ENCODE measurements at regions not wholly inside any gene's neighbourhood (a gene's known extent, or its start where the extent isn't known, plus 50 kb on each side); places are given as distances from the start of the nearest gene placed in this dataset.

GRCh38 chr1:99198393-99198792, 65.9 kb upstream of the PLPPR4 start:
- TF ChIP-seq CTCF (IDR thresholded peaks at IDR 0.05): no peak
- H3K4me1 ChIP-seq: no peaks in the 10 kb centered on the region
- no peaks in the 10 kb centered on the region for H3K36me3 ChIP-seq
- no peak overlapping the region for H3K27ac ChIP-seq
- DNase-seq (ENCODE audit: low spot score): no peak
- H3K27me3 ChIP-seq: no peaks in the 10 kb centered on the region
- H3K9me3 ChIP-seq: no peaks in the 10 kb centered on the region
- no peak overlapping the region for H3K4me3 ChIP-seq

GRCh38 chr1:99207216-99207615, 57.1 kb upstream of the PLPPR4 start:
- no peak overlapping the region for H3K4me3 ChIP-seq
- H3K4me1 ChIP-seq: no peaks in the 10 kb centered on the region
- H3K27me3 ChIP-seq: no peaks in the 10 kb centered on the region
- DNase-seq (ENCODE audit: low spot score): no peak
- no peaks in the 10 kb centered on the region for H3K9me3 ChIP-seq
- H3K36me3 ChIP-seq: no peaks in the 10 kb centered on the region
- H3K27ac ChIP-seq: no peak overlapping the region
- TF ChIP-seq CTCF (IDR thresholded peaks at IDR 0.05): no peak
